Sigmoid colon (tissue), 6 donors: ENCODE measurements at regions not wholly inside any gene's neighbourhood (a gene's known extent, or its start where the extent isn't known, plus 50 kb on each side); places are given as distances from the start of the nearest gene placed in this dataset.

Experiments
- DNase-seq: peaks from one replicate; pipeline ENCODE4 v3.0.0-alpha.2; 2019
- H3K27ac ChIP-seq, 4 donors: fragments of 200-600 bp; sonication (generic); one replicate each; pipeline ENCODE4 v1.5.1; 2016 to 2019; ENCODE audit warnings: mild to moderate bottlenecking in 1 of 4
- H3K27me3 ChIP-seq, 3 donors: fragments of 200-600 bp; sonication (generic); one replicate each; pipeline ENCODE4 v1.5.1; 2019; ENCODE audit warnings: mild to moderate bottlenecking in 1 of 3
- H3K36me3 ChIP-seq, 4 donors: fragments of 200-600 bp; sonication (generic); one replicate each; pipeline ENCODE4 v1.5.1; 2016 to 2019
- H3K4me1 ChIP-seq, 4 donors: fragments of 200-600 bp; sonication (generic); one replicate each; pipeline ENCODE4 v1.5.1; 2017 to 2019
- H3K4me3 ChIP-seq, 4 donors: fragments of 200-600 bp; sonication (generic); one replicate each; pipeline ENCODE4 v1.5.1; 2017 to 2019; ENCODE audit warnings: mild to moderate bottlenecking in 2 of 4, moderate library complexity in 1 of 4
- H3K9me3 ChIP-seq, 4 donors: fragments of 200-600 bp in 3 of 4; sonication (generic) in 3 of 4; one replicate each; pipeline versions ENCODE4 v1.5.1 to v1.6.1; 2013 to 2019
- EP300 ChIP-seq, 4 donors: sonication (generic); formaldehyde crosslinking; IDR thresholded peaks; one replicate each; pipeline ENCODE4 v1.6.1; 2017; ENCODE audit warnings: antibody characterized with exemption in 4 of 4
- POLR2A ChIP-seq, 2 donors: fragments of 450-650 bp; IDR thresholded peaks; one replicate each; pipeline ENCODE4 v1.6.1; 2016; ENCODE audit warnings: antibody characterized with exemption in 2 of 2, mild to moderate bottlenecking in 2 of 2, moderate library complexity in 2 of 2
- POLR2AphosphoS5 ChIP-seq, 4 donors: sonication (generic); formaldehyde crosslinking; IDR thresholded peaks; one replicate each; pipeline ENCODE4 v1.6.1; 2017; ENCODE audit warnings: antibody characterized with exemption in 4 of 4
- WGBS, 2 donors: extraction: QIAGEN DNeasy Blood & Tissue Kit; methylation state at CpG; one replicate each; pipeline ENCODE4 v1.1.7; 2013; 5-methylcytosine and 5-hydroxymethylcytosine counted together
- intact Hi-C: fragments of 100-400 bp; cut with DNase I; formaldehyde crosslinking; loops from one replicate; pipeline ENCODE4 v1.15.1; 2023
- TF ChIP-seq, protein P1 (sequence below), 4 experiments: fragments of 450-650 bp in 3 of 4; fragments of 200-600 bp in 1 of 4; IDR thresholded peaks; one replicate each; pipeline ENCODE4 v1.5.1; 2016 to 2019; ENCODE audit warnings: antibody characterized with exemption in 4 of 4, mild to moderate bottlenecking in 3 of 4, moderate library complexity in 2 of 4
- donor health status: healthy with polysubstance abuse.
- donor health status: healthy.

DNA sequence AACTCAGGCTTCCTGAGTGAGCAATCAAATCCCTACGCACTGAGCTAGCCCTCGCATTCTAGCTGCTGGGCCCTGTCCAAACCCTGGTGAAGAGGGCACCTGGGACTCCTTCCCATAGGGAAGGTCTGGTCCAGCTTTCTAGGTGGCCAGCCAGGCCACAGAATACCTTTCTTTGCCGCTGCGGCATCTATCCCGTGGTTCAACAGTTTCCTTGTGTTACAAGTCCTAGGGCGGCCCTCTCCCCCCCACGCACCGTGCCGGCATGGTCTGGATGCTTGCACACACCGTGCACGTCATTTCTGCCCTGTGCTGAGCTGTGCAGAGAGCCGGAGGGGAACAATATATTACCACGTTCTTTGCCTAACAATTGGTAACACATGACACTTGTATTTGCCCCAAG is 164.6 kb upstream of the TSHZ3 start:
- Histone ChIP-seq H3K4me1 (no peaks in the 10 kb centered on the region), H3K27ac (no peak overlapping the region), H3K27me3 (peaks cover 0 to 17% (median 0%) of the 10 kb centered on the region in 3 donors), H3K4me3 (no peak overlapping the region), H3K36me3 (no peaks in the 10 kb centered on the region), H3K9me3 (no peaks in the 10 kb centered on the region)
- TF ChIP-seq POLR2AphosphoS5 (IDR thresholded peaks at IDR 0.05): no peak
- TF ChIP-seq, protein P1, sequence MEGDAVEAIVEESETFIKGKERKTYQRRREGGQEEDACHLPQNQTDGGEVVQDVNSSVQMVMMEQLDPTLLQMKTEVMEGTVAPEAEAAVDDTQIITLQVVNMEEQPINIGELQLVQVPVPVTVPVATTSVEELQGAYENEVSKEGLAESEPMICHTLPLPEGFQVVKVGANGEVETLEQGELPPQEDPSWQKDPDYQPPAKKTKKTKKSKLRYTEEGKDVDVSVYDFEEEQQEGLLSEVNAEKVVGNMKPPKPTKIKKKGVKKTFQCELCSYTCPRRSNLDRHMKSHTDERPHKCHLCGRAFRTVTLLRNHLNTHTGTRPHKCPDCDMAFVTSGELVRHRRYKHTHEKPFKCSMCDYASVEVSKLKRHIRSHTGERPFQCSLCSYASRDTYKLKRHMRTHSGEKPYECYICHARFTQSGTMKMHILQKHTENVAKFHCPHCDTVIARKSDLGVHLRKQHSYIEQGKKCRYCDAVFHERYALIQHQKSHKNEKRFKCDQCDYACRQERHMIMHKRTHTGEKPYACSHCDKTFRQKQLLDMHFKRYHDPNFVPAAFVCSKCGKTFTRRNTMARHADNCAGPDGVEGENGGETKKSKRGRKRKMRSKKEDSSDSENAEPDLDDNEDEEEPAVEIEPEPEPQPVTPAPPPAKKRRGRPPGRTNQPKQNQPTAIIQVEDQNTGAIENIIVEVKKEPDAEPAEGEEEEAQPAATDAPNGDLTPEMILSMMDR (IDR thresholded peaks at IDR 0.05): no peak
- TF ChIP-seq POLR2A (IDR thresholded peaks at IDR 0.05): no peak
- no peak for TF ChIP-seq EP300 (IDR thresholded peaks at IDR 0.05)
- no peak for DNase-seq
- WGBS, 2 donors: 86 to 90% methylated on average over 13 of the region's 13 CpGs
- intact Hi-C loops: no loop called here

DNA sequence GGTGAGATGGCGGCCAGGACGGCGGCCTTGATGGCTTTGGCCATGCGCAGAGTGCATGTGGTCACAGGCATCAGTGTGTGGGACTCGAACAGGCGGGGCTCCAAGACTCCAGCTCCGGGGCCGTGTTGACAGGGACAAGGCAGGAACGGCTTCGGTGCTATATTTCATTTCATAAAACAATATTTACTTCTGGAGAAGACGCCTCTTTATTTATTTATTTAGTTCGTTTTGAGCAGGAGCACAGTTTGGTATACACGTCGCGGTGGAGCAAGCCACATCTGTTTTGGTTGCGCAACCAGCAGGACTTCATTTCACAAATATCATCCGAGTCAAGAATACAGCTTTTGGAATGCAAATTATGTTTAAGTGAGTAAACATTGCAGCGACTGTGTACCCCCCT is 166.7 kb upstream of the TSHZ3 start:
- TF ChIP-seq POLR2A (IDR thresholded peaks at IDR 0.05) (no peak), EP300 (IDR thresholded peaks at IDR 0.05) (no peak), POLR2AphosphoS5 (IDR thresholded peaks at IDR 0.05) (no peak)
- TF ChIP-seq, protein P1 (IDR thresholded peaks at IDR 0.05): no peak
- WGBS, 2 donors: 70 to 83% methylated on average over 18 of the region's 18 CpGs
- Histone ChIP-seq H3K4me3 (no peak overlapping the region), H3K27ac (no peak overlapping the region), H3K4me1 (no peaks in the 10 kb centered on the region), H3K27me3 (peaks cover 0 to 14% (median 0%) of the 10 kb centered on the region in 3 donors), H3K36me3 (no peaks in the 10 kb centered on the region), H3K9me3 (peaks cover 0 to 4% (median 0%) of the 10 kb centered on the region in 4 donors)
- intact Hi-C loops: no loop called here
- no peak for DNase-seq

DNA sequence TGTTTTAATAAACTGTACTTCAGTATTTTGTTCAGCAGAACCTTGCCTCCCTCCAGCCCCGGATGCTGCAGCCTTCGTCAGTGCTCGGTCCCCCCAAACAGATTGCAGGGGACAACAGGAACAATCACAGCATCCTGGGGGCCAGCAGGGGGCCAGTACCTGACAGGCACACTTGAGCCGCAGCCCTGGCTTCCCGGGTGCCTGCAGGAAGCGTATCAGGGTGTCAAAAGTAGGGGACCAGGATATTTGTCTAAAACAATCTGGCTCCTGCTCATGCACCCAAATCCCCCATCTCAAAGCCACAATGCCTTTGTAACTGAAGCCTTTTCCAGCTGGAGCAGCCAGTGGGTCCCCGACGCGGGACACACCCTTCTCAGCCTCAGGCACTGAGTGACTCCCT is 167.5 kb upstream of the TSHZ3 start:
- intact Hi-C loops: no loop called here
- TF ChIP-seq, protein P1 (IDR thresholded peaks at IDR 0.05): no peak
- TF ChIP-seq POLR2A (IDR thresholded peaks at IDR 0.05): no peak
- TF ChIP-seq EP300 (IDR thresholded peaks at IDR 0.05): no peak
- no peak for TF ChIP-seq POLR2AphosphoS5 (IDR thresholded peaks at IDR 0.05)
- Histone ChIP-seq H3K27ac (no peak overlapping the region), H3K4me1 (no peaks in the 10 kb centered on the region), H3K4me3 (no peak overlapping the region), H3K9me3 (peaks cover 0 to 4% (median 0%) of the 10 kb centered on the region in 4 donors), H3K27me3 (peaks cover 0 to 14% (median 0%) of the 10 kb centered on the region in 3 donors), H3K36me3 (no peaks in the 10 kb centered on the region)
- DNase-seq: no peak
- WGBS, 2 donors: 74 to 76% methylated on average over 9 of the region's 9 CpGs

DNA sequence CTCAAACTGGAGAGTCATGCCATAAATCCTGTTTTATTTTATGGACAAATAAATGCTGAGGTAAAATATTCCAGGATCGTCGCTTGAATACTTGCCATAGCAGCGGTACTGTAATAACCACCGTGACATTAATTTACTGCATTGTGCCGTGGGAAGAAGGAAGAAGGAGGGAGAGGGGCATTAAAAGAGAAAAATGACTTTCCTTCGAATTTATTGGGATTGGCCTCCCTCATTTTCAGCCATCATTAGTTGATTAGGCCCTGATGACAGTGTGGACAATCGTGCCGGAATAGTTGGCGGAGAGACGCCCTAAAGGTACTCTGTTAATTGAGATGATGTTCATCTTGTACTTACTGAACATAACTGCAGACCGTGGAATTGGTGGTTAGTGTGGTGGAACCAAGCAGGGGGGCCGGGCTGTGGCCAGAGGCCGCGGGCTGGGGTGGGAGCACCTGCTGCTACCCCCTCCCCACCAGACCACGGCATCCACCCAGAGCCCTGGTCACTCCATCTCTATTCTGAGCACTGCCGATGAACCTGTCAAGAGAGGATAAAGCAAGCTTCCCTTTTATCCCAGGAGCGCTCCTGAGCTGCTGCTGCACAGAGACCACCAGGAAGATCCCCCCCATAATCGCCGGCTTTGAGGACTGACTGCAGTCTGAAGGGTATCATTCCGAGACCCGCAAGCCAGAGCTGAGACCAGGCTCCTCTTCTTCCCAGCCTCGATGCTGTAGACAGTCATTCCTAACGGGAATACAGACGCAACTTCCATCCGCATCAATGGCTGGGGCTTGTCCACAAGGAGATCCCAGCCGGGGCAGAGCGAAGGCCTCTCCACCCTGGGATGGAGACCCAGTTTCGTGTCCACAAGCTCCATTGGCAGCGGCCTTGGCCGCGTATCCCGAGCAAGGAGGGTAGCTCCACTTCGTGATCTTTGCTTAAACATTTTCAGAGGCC is 168.3 kb upstream of the TSHZ3 start:
- intact Hi-C loops: no loop called here
- no peak for TF ChIP-seq POLR2AphosphoS5 (IDR thresholded peaks at IDR 0.05)
- no peak for TF ChIP-seq POLR2A (IDR thresholded peaks at IDR 0.05)
- TF ChIP-seq, protein P1 (IDR thresholded peaks at IDR 0.05): no peak
- TF ChIP-seq EP300 (IDR thresholded peaks at IDR 0.05): no peak
- Histone ChIP-seq H3K4me3 (no peak overlapping the region), H3K4me1 (no peaks in the 10 kb centered on the region), H3K27me3 (peaks cover 0 to 14% (median 0%) of the 10 kb centered on the region in 3 donors), H3K36me3 (no peaks in the 10 kb centered on the region), H3K9me3 (peaks cover 0 to 4% (median 0%) of the 10 kb centered on the region in 4 donors), H3K27ac (no peak overlapping the region)
- no peak for DNase-seq
- WGBS, 2 donors: 83 to 88% methylated on average over 33 of the region's 33 CpGs
